GM12874 (cell line): ENCODE measurements at regions not wholly inside any gene's neighbourhood (a gene's known extent, or its start where the extent isn't known, plus 50 kb on each side); places are given as distances from the start of the nearest gene placed in this dataset.

Experiments
- TF ChIP-seq, protein P1 (sequence below): IDR thresholded peaks from 2 replicates; pipeline ENCODE4 v1.5.1; 2011; ENCODE audit warnings: low read depth, mild to moderate bottlenecking, control low read depth, low read length, moderate library complexity; ENCODE audit not compliant: insufficient read depth

DNA sequence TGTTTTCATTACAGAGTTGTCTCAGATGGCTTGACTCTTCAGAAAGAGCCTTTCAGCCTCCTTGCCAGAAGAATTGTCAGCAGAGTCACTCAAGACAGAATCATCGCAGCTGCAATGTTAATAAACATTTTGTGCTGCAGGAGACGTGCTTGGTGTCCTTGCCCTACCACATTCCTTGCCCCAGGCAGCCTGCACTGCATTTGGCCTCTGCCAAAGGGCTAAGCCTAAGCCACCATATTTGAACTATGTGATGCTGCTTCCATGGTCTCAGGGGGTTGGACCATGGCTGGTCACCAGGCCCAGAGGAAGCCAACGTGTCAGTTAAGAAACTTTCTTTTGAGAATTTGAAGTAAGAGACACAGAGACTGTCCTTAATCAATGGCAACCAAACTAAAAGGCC, 145.4 kb downstream of the ACTL7B start:
- TF ChIP-seq, protein P1, sequence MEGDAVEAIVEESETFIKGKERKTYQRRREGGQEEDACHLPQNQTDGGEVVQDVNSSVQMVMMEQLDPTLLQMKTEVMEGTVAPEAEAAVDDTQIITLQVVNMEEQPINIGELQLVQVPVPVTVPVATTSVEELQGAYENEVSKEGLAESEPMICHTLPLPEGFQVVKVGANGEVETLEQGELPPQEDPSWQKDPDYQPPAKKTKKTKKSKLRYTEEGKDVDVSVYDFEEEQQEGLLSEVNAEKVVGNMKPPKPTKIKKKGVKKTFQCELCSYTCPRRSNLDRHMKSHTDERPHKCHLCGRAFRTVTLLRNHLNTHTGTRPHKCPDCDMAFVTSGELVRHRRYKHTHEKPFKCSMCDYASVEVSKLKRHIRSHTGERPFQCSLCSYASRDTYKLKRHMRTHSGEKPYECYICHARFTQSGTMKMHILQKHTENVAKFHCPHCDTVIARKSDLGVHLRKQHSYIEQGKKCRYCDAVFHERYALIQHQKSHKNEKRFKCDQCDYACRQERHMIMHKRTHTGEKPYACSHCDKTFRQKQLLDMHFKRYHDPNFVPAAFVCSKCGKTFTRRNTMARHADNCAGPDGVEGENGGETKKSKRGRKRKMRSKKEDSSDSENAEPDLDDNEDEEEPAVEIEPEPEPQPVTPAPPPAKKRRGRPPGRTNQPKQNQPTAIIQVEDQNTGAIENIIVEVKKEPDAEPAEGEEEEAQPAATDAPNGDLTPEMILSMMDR, result no peak

DNA sequence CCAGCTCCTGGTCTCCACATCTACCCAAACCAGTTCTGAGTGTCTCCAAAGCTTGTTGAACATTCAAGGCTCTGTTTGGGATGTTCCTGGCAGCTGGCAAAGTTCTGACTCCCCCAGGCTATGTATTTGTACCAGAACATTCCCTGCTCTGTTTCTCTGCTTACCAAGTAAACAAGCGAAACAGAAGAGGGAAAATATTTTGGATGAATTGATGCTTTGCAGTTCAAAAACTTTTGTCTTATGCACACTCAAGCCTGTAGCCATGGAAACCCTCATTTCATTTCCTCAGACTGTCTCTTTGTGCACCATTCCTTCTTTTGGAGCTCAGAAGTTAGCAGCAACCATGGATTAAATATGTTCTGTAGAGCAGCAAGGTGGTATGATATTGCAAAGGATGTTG, 145.8 kb downstream of the ACTL7B start:
- TF ChIP-seq, protein P1, result no peak

DNA sequence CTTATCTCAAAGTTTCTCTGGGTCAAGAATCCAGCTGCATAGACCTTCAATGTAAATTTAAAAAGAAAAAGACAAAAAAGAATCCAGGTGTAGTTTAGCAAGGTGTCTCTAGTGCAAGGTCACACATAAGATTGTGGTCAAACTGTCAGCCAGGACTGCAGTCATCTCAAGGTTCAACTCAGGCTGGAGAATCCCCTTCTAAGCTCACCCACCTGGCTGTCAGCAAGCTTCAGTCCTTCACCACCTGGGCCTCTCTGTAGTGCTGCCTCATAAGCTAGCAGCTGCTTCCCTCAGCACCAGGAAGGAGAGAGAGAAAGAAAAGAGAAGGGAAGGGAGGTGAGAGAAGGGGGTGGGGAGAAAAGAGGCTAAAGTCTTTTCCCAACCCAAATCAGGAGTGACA, 146.7 kb downstream of the ACTL7B start:
- TF ChIP-seq, protein P1, result no peak

DNA sequence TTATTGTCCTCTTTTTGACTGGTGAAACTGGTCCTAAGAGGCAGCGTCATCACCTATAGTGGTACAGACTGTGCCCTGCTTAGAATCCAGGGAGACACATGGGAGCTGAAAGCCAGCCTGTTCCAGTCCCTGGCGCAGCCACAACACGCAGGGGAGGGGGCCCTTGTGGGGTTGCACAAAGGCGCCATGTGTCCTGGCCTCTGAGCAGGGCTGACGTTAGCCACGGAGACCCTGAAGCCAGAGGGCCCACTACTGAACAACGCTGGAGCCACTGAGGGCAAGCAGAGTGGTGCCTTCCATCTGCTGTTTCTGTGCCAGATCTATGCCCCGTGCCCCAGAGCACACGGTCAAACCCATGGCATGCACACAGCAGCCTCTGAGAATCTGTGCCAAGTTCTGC, 147.3 kb downstream of the ACTL7B start:
- TF ChIP-seq, protein P1, result no peak

DNA sequence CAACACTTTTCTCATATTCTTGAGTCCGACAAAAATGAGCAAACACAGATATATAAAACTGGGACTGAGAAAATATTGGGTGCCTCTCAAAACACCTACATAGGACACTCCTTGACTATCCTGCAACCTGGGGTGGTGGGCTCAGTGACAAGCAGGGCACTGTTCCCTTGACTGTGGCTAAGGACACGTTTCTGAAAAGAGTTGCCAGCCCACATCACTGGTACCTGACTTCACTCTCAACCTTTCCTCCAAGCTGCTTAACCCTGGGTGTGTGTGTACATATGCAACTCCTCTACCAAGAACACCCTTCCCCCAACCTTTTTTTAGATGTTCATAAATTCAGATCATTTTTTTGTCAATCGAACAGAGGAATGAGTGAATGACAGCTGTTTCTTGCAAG, 148.7 kb downstream of the ACTL7B start:
- TF ChIP-seq, protein P1, result no peak

DNA sequence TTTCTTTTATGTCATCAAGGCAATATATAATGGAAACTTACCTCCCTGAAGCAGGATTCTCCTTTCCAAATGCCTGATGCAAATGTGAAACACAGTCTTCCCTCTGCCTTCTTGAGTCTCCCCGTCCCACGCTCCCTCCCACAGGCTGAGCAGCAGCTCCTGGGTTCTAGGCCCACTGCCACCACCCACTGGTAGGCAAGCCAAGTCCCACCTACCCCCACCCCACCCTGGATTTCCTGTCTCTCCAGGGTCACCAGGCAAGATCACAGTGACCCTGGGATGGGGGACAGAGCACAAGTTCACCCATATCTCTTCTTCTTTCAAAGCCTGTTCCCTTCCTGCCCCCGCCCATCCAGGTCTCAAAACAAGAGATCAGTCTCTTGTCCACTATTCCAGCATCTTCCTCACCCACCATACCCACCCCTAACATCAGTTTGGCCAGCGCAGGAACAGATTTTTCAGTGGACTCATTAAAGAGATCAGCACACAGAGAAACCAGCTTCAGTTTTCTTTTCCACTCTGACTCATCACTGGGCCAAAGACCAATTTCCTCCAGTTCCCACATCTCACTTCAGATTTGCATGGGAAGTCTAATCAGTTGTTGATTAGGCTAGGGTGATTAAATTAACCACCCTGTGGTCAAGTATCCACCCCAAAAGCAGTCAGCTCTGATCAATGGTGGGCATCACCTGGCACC, 151.5 kb downstream of the ACTL7B start:
- TF ChIP-seq, protein P1, result no peak

DNA sequence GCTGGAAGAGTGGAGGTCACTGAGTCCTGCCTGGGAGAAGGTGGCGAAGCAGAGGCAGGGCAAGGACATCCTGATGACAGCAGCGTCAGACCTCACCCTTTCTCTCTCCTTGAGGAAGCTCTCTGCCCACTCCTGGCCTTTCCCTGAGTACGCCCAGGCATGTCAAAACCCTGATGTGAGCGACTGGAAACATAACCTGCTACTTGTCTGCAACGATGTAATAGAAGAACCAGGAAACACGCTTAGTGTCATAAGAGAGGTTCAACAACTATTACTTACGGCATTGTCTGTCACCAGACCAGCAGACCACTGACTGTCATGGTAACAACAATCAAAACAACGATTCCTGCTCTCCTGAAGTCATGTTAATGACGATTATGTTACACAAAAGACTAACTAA, 152.4 kb downstream of the ACTL7B start:
- TF ChIP-seq, protein P1, result no peak
